Type B pancreatic cell (in vitro differentiated cells): ENCODE measurements at regions not wholly inside any gene's neighbourhood (a gene's known extent, or its start where the extent isn't known, plus 50 kb on each side); places are given as distances from the start of the nearest gene placed in this dataset.

Experiments
- DNase-seq: peaks from one replicate; pipeline ENCODE4 v3.0.0; 2021; ENCODE audit warnings: mixed read lengths; ENCODE audit not compliant: unreplicated experiment; ENCODE audit errors: extremely low spot score
- H3K27ac Mint-ChIP-seq: 2 replicates; pipeline ENCODE4 v1.8.0; 2021; ENCODE audit warnings: mild to moderate bottlenecking, mixed read lengths
- H3K27me3 Mint-ChIP-seq: 2 replicates; pipeline ENCODE4 v1.8.0; 2021; ENCODE audit warnings: mixed read lengths
- H3K36me3 Mint-ChIP-seq: 2 replicates; pipeline ENCODE4 v1.8.0; 2021; ENCODE audit warnings: mixed read lengths
- H3K4me1 Mint-ChIP-seq: one replicate; pipeline ENCODE4 v1.8.0; 2021; ENCODE audit warnings: mixed read lengths; ENCODE audit not compliant: unreplicated experiment
- H3K4me3 Mint-ChIP-seq: 2 replicates; pipeline ENCODE4 v1.8.0; 2021; ENCODE audit warnings: mild to moderate bottlenecking, mixed read lengths
- H3K9me3 Mint-ChIP-seq: 2 replicates; pipeline ENCODE4 v1.8.0; 2021; ENCODE audit warnings: mixed read lengths
- CTCF ChIP-seq: fragments of 200-600 bp; sonication (generic); conservative IDR thresholded peaks from 2 replicates; pipeline ENCODE4 v1.5.0; 2021; ENCODE audit warnings: antibody characterized with exemption, mild to moderate bottlenecking

DNA sequence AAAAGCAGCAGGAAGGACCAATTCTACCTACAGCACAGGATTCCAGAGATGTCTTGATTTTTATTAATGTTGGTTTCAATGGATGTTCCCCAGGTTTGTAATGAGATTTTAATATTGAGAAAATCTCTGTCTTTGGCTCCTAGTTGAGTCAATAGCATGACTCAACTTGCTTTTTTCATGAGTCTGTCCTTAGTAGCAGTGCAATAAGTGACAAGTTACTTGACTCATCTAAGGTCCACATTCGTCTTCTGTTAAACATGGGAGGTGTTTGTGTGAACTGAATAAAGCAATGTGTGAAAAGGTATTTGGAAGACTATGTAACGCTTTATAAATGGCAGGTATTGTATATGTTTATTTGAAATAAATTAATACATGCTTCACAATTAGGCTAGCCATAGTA is 645.0 kb upstream of the PTBP2 start:
- TF ChIP-seq CTCF, result no peak
- H3K9me3 Mint-ChIP-seq, result no peaks in the 10 kb centered on the region
- H3K4me3 Mint-ChIP-seq, result no peak overlapping the region
- H3K4me1 Mint-ChIP-seq, result peaks cover 18% of the 10 kb centered on the region
- H3K36me3 Mint-ChIP-seq, result no peaks in the 10 kb centered on the region
- no peaks in the 10 kb centered on the region for H3K27me3 Mint-ChIP-seq
- DNase-seq, result no peak
- no peak overlapping the region for H3K27ac Mint-ChIP-seq

DNA sequence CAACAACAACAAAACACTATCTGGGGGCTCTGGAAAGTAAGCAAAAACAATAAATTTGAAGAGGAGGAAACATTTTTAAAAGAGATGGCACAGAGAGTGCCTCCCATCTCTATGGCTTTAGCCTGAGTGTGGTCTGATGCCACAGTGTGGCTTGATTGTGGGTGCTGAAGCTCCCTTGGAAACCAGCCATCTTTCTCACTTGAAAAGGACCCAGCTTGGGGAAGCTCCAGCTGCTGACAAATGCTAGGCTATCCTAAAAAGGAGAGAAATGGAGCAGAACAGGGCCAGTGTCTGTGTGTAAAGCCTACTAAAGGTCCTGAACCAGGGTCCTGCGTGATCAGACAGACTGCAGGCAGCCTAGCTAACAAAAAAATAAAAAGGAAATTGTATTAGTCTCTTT is 642.0 kb upstream of the PTBP2 start:
- Mint-ChIP-seq H3K4me3 (no peak overlapping the region), H3K27me3 (no peaks in the 10 kb centered on the region), H3K9me3 (peaks cover 5% of the 10 kb centered on the region), H3K36me3 (no peaks in the 10 kb centered on the region), H3K27ac (no peak overlapping the region), H3K4me1 (peaks cover 13% of the 10 kb centered on the region)
- no peak for DNase-seq
- no peak for TF ChIP-seq CTCF

GRCh38 chr1:96080925-96081324 is 640.7 kb upstream of the PTBP2 start:
- no peak for TF ChIP-seq CTCF
- no peaks in the 10 kb centered on the region for H3K27me3 Mint-ChIP-seq
- H3K4me1 Mint-ChIP-seq, result no peaks in the 10 kb centered on the region
- H3K9me3 Mint-ChIP-seq, result peaks cover 5% of the 10 kb centered on the region
- no peak for DNase-seq
- H3K36me3 Mint-ChIP-seq, result no peaks in the 10 kb centered on the region
- no peak overlapping the region for H3K27ac Mint-ChIP-seq
- no peak overlapping the region for H3K4me3 Mint-ChIP-seq

GRCh38 chr1:96087719-96088118 is 633.9 kb upstream of the PTBP2 start:
- Mint-ChIP-seq H3K27me3 (no peaks in the 10 kb centered on the region), H3K27ac (no peak overlapping the region), H3K36me3 (no peaks in the 10 kb centered on the region), H3K9me3 (peaks cover 4% of the 10 kb centered on the region), H3K4me3 (no peak overlapping the region), H3K4me1 (no peaks in the 10 kb centered on the region)
- no peak for TF ChIP-seq CTCF
- DNase-seq, result no peak

- Mint-ChIP-seq H3K4me3 (no peak overlapping the region), H3K4me1 (no peaks in the 10 kb centered on the region), H3K27ac (no peak overlapping the region), H3K36me3 (no peaks in the 10 kb centered on the region), H3K27me3 (no peaks in the 10 kb centered on the region), H3K9me3 (no peaks in the 10 kb centered on the region)
- DNase-seq, result no peak
- no peak for TF ChIP-seq CTCF
These were observed 631.5 kb upstream of the PTBP2 start for GRCh38 chr1:96090134-96090533.
